ENCODE measurements at regions not wholly inside any gene's neighbourhood (a gene's known extent, or its start where the extent isn't known, plus 50 kb on each side); places are given as distances from the start of the nearest gene placed in this dataset.

GRCh38 chr2:56444339-56444738 lies 260.5 kb downstream of the CCDC85A start:
- peaks cover 3% of the 10 kb centered on the region for H3K4me1 ChIP-seq (ENCODE audit: low read depth)
- DNase-seq: peak; percentile 67 to 77 (median 75)
- ATAC-seq: peak; percentile 82
- no peaks in the 10 kb centered on the region for H3K36me3 ChIP-seq (ENCODE audit: low read depth)
- no peaks in the 10 kb centered on the region for H3K9me3 ChIP-seq
- TF ChIP-seq, protein P1, sequence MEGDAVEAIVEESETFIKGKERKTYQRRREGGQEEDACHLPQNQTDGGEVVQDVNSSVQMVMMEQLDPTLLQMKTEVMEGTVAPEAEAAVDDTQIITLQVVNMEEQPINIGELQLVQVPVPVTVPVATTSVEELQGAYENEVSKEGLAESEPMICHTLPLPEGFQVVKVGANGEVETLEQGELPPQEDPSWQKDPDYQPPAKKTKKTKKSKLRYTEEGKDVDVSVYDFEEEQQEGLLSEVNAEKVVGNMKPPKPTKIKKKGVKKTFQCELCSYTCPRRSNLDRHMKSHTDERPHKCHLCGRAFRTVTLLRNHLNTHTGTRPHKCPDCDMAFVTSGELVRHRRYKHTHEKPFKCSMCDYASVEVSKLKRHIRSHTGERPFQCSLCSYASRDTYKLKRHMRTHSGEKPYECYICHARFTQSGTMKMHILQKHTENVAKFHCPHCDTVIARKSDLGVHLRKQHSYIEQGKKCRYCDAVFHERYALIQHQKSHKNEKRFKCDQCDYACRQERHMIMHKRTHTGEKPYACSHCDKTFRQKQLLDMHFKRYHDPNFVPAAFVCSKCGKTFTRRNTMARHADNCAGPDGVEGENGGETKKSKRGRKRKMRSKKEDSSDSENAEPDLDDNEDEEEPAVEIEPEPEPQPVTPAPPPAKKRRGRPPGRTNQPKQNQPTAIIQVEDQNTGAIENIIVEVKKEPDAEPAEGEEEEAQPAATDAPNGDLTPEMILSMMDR (IDR thresholded peaks at IDR 0.05): no peak
- intact Hi-C loops (cut with DNase I, micrococcal nuclease): no loop called here
- H3K4me3 ChIP-seq: no peak overlapping the region

- intact Hi-C loops (cut with DNase I, micrococcal nuclease): no loop called here
- no peaks in the 10 kb centered on the region for H3K36me3 ChIP-seq (ENCODE audit: low read depth)
- DNase-seq (peak in 1 of 3 donors; percentile 19), ATAC-seq (peak; percentile 78)
- H3K4me1 ChIP-seq (ENCODE audit: low read depth): peaks cover 8% of the 10 kb centered on the region
- no peak overlapping the region for H3K4me3 ChIP-seq
- TF ChIP-seq, protein P1 (IDR thresholded peaks at IDR 0.05): no peak
- no peaks in the 10 kb centered on the region for H3K9me3 ChIP-seq
Measured at GRCh38 chr2:56448403-56449001, 264.7 kb downstream of the CCDC85A start.

DNA sequence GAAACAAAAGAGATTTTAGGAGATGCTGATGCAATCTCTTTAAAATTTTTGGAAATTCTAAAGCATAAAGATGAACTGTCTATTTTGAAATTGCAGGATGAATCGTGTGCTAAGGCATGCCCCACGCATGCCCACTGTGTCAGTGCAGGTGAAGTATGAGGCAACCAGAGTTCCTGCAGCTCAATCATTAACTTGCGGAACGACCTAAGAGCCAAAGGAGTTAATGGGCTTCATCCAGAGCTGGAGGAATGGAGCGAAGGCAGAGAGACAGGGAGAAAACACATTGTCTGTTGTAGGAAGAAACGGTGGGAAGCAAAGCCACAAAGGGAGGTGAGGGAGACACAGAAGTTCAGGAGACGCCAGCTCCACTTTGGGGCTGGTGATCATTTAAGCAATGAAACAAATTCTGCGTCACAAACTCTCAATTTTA lies 265.2 kb downstream of the CCDC85A start:
- Histone ChIP-seq H3K4me3 (no peak overlapping the region), H3K4me1 (ENCODE audit: low read depth) (peaks cover 8% of the 10 kb centered on the region), H3K36me3 (ENCODE audit: low read depth) (no peaks in the 10 kb centered on the region), H3K9me3 (no peaks in the 10 kb centered on the region)
- TF ChIP-seq, protein P1 (IDR thresholded peaks at IDR 0.05): no peak
- ATAC-seq (peak; percentile 91), DNase-seq (peak; percentile 77 to 90 (median 80))
- intact Hi-C loops (cut with DNase I, micrococcal nuclease): no loop called here

DNA sequence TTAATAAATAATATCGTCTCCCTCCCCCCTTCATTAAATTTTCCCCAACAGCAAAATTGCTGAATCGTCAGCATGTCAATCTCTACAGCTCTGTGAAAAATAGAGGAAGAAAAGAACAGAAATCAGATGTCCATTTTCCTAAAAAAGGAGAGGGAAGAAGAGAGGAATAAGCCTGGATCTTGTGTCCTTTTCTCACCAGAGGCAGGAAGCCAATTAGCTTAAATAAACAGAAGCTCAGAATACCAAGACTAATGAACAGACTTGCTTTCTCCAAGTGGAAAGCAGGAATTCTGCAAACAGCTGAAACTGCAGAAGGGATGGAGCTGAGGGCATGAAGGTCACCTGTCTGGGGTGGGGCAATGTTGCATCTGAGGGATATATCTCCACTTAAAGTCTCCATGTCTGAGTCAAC lies 265.7 kb downstream of the CCDC85A start:
- peaks cover 8% of the 10 kb centered on the region for H3K4me1 ChIP-seq (ENCODE audit: low read depth)
- intact Hi-C loops (cut with DNase I, micrococcal nuclease): no loop called here
- no peaks in the 10 kb centered on the region for H3K36me3 ChIP-seq (ENCODE audit: low read depth)
- H3K4me3 ChIP-seq: no peak overlapping the region
- peak in 1 of 3 donors; percentile 13 for DNase-seq
- peak; percentile 27 for ATAC-seq
- TF ChIP-seq, protein P1 (IDR thresholded peaks at IDR 0.05): no peak
- no peaks in the 10 kb centered on the region for H3K9me3 ChIP-seq

GRCh38 chr2:56450047-56450446 lies 266.3 kb downstream of the CCDC85A start:
- Histone ChIP-seq H3K9me3 (no peaks in the 10 kb centered on the region), H3K4me3 (no peak overlapping the region), H3K36me3 (ENCODE audit: low read depth) (no peaks in the 10 kb centered on the region), H3K4me1 (ENCODE audit: low read depth) (peaks cover 8% of the 10 kb centered on the region)
- TF ChIP-seq, protein P1 (IDR thresholded peaks at IDR 0.05): no peak
- intact Hi-C loops (cut with DNase I, micrococcal nuclease): no loop called here
- DNase-seq (no peak), ATAC-seq (no peak)

- ATAC-seq (no peak), DNase-seq (no peak)
- H3K9me3 ChIP-seq: no peaks in the 10 kb centered on the region
- H3K4me1 ChIP-seq (ENCODE audit: low read depth): peaks cover 8% of the 10 kb centered on the region
- no peaks in the 10 kb centered on the region for H3K36me3 ChIP-seq (ENCODE audit: low read depth)
- H3K4me3 ChIP-seq: no peak overlapping the region
- intact Hi-C loops (cut with DNase I, micrococcal nuclease): no loop called here
- TF ChIP-seq, protein P1 (IDR thresholded peaks at IDR 0.05): no peak
Measured at GRCh38 chr2:56450772-56451171, 267.0 kb downstream of the CCDC85A start.
